Spleen (tissue), 11 donors: ENCODE measurements at regions not wholly inside any gene's neighbourhood (a gene's known extent, or its start where the extent isn't known, plus 50 kb on each side); places are given as distances from the start of the nearest gene placed in this dataset.

Experiments
- DNase-seq: peaks from one replicate; pipeline ENCODE4 v3.0.0-alpha.2; 2020
- H3K27ac ChIP-seq, 8 donors: fragments of 200-600 bp; sonication (generic) in 7 of 8; 1 replicate in 4 of 8; 2 replicates in 4 of 8; pipeline versions ENCODE4 v1.5.0 to v1.8.0; 2016 to 2021; ENCODE audit warnings: inconsistent platforms in 4 of 8, mild to moderate bottlenecking in 4 of 8, moderate library complexity in 1 of 8
- H3K27me3 ChIP-seq, 7 donors: fragments of 200-600 bp; sonication (generic) in 6 of 7; replicated peaks in 1 of 7; 1 replicate in 4 of 7; 2 replicates in 3 of 7; pipeline versions ENCODE4 v1.5.0 to v1.8.0; 2016 to 2021; ENCODE audit warnings: inconsistent platforms in 3 of 7, mild to moderate bottlenecking in 1 of 7
- H3K36me3 ChIP-seq, 6 donors: fragments of 200-600 bp; sonication (generic) in 5 of 6; 1 replicate in 4 of 6; 2 replicates in 2 of 6; pipeline versions ENCODE4 v1.5.0 to v1.8.0; 2016 to 2021; ENCODE audit warnings: inconsistent platforms in 2 of 6
- H3K4me1 ChIP-seq, 6 donors: fragments of 200-600 bp; sonication (generic) in 5 of 6; 1 replicate in 3 of 6; 2 replicates in 3 of 6; pipeline versions ENCODE4 v1.5.0 to v1.8.0; 2016 to 2021; ENCODE audit warnings: inconsistent platforms in 3 of 6
- H3K4me3 ChIP-seq, 8 donors: fragments of 200-600 bp; sonication (generic) in 7 of 8; 1 replicate in 4 of 8; 2 replicates in 4 of 8; pipeline versions ENCODE4 v1.5.0 to v1.8.0; 2016 to 2021; ENCODE audit warnings: inconsistent platforms in 4 of 8, mild to moderate bottlenecking in 4 of 8, moderate library complexity in 2 of 8
- H3K9me3 ChIP-seq, 8 donors: fragments of 200-600 bp; sonication (generic) in 7 of 8; 1 replicate in 4 of 8; 2 replicates in 4 of 8; pipeline versions ENCODE4 v1.5.0 to v1.8.0; 2016 to 2021; ENCODE audit warnings: inconsistent platforms in 4 of 8
- CTCF ChIP-seq, 11 experiments: fragments of 200-600 bp in 7 of 11; fragments of 450-650 bp in 4 of 11; sonication (generic) in 4 of 11; IDR thresholded peaks in 8 of 11; conservative IDR thresholded peaks in 3 of 11; 1 replicate in 7 of 11; 2 replicates in 4 of 11; pipeline versions ENCODE4 v1.4.0 to v1.8.0; 2016 to 2021; ENCODE audit warnings: antibody characterized with exemption in 11 of 11, inconsistent platforms in 4 of 11, mild to moderate bottlenecking in 1 of 11
- POLR2A ChIP-seq, 3 donors: fragments of 450-650 bp; IDR thresholded peaks; one replicate each; pipeline ENCODE4 v1.5.1; 2017; ENCODE audit warnings: antibody characterized with exemption in 3 of 3, mild to moderate bottlenecking in 1 of 3
- POLR2AphosphoS5 ChIP-seq, 3 donors: sonication (generic); formaldehyde crosslinking; IDR thresholded peaks; one replicate each; pipeline ENCODE4 v1.5.1; 2017; ENCODE audit warnings: antibody characterized with exemption in 3 of 3
- WGBS, 5 donors: extraction: QIAGEN DNeasy Blood & Tissue Kit in 3 of 5; methylation state at CpG; one replicate each; pipeline versions ENCODE4 v1.1.5 to v1.1.7; 2013 to 2018; 5-methylcytosine and 5-hydroxymethylcytosine counted together
- intact Hi-C: fragments of 100-400 bp; cut with DNase I; formaldehyde crosslinking; loops from one replicate; pipeline ENCODE4 v1.15.0; 2023; ENCODE audit warnings: low total_unique reads
- donor health status: healthy with polysubstance abuse.
- donor health status: DM: no; HTN: no; CAD: no; lungs with moderate emphysema.
- donor health status: DM: no; HTN: no; CAD: no.
- donor health status: Bipolar disorder and iron deficiency.
- donor health status: healthy.
- donor health status: DM: no; HTN: no; CAD: no.
- donor health status: DM: yes; HTN: yes; CAD: no.

- no peak for DNase-seq
- no peak overlapping the region for H3K4me3 ChIP-seq
- no peaks in the 10 kb centered on the region for H3K27me3 ChIP-seq
- TF ChIP-seq CTCF (IDR thresholded peaks at IDR 0.05 in 8 of 11, conservative IDR thresholded peaks at IDR 0.05 in 3 of 11) (no peak), POLR2AphosphoS5 (IDR thresholded peaks at IDR 0.05) (no peak), POLR2A (IDR thresholded peaks at IDR 0.05) (no peak)
- no peaks in the 10 kb centered on the region for H3K4me1 ChIP-seq
- intact Hi-C loops: no loop called here
- no peaks in the 10 kb centered on the region for H3K36me3 ChIP-seq
- H3K27ac ChIP-seq: no peak overlapping the region
- H3K9me3 ChIP-seq: no peaks in the 10 kb centered on the region
- WGBS, 5 donors: 66 to 81% (median 70%) methylated on average over 2 of the region's 2 CpGs
These were observed 266.1 kb downstream of the RAB38 start for GRCh38 chr11:87909178-87909577.

GRCh38 chr11:87908086-87908485 lies 267.2 kb downstream of the RAB38 start:
- no peaks in the 10 kb centered on the region for H3K9me3 ChIP-seq
- H3K4me1 ChIP-seq: no peaks in the 10 kb centered on the region
- no peak for TF ChIP-seq POLR2AphosphoS5 (IDR thresholded peaks at IDR 0.05)
- no peak for TF ChIP-seq CTCF (IDR thresholded peaks at IDR 0.05 in 8 of 11, conservative IDR thresholded peaks at IDR 0.05 in 3 of 11)
- no peak for TF ChIP-seq POLR2A (IDR thresholded peaks at IDR 0.05)
- 76 to 83% (median 81%) methylated on average over 1 of the region's 1 CpG for WGBS, 5 donors
- no peak overlapping the region for H3K27ac ChIP-seq
- DNase-seq: no peak
- intact Hi-C loops: no loop called here
- no peaks in the 10 kb centered on the region for H3K36me3 ChIP-seq
- no peaks in the 10 kb centered on the region for H3K27me3 ChIP-seq
- no peak overlapping the region for H3K4me3 ChIP-seq

GRCh38 chr11:87903345-87903744 lies 271.9 kb downstream of the RAB38 start:
- H3K9me3 ChIP-seq: no peaks in the 10 kb centered on the region
- 74 to 90% (median 82%) methylated on average over 3 of the region's 3 CpGs for WGBS, 5 donors
- intact Hi-C loops: no loop called here

GRCh38 chr11:87901341-87901740 lies 273.9 kb downstream of the RAB38 start:
- H3K27ac ChIP-seq: no peak overlapping the region
- WGBS, 5 donors: 63 to 79% (median 72%) methylated on average over 3 of the region's 3 CpGs
- H3K4me3 ChIP-seq: no peak overlapping the region
- no peak for TF ChIP-seq POLR2AphosphoS5 (IDR thresholded peaks at IDR 0.05)
- no peak for TF ChIP-seq CTCF (IDR thresholded peaks at IDR 0.05 in 8 of 11, conservative IDR thresholded peaks at IDR 0.05 in 3 of 11)
- no peak for TF ChIP-seq POLR2A (IDR thresholded peaks at IDR 0.05)
- no peaks in the 10 kb centered on the region for H3K9me3 ChIP-seq
- intact Hi-C loops: no loop called here
- no peaks in the 10 kb centered on the region for H3K4me1 ChIP-seq
- no peaks in the 10 kb centered on the region for H3K36me3 ChIP-seq
- no peaks in the 10 kb centered on the region for H3K27me3 ChIP-seq
- DNase-seq: no peak

More at GRCh38 chr11:87903345-87903744, 271.9 kb downstream of the RAB38 start:
- Histone ChIP-seq H3K27me3 (no peaks in the 10 kb centered on the region), H3K4me1 (no peaks in the 10 kb centered on the region), H3K27ac (no peak overlapping the region), H3K36me3 (no peaks in the 10 kb centered on the region), H3K4me3 (no peak overlapping the region)
- TF ChIP-seq POLR2AphosphoS5 (IDR thresholded peaks at IDR 0.05): no peak
- no peak for TF ChIP-seq CTCF (IDR thresholded peaks at IDR 0.05 in 8 of 11, conservative IDR thresholded peaks at IDR 0.05 in 3 of 11)
- TF ChIP-seq POLR2A (IDR thresholded peaks at IDR 0.05): no peak
- no peak for DNase-seq
